ENCODE measurements at regions not wholly inside any gene's neighbourhood (a gene's known extent, or its start where the extent isn't known, plus 50 kb on each side); places are given as distances from the start of the nearest gene placed in this dataset.

DNA sequence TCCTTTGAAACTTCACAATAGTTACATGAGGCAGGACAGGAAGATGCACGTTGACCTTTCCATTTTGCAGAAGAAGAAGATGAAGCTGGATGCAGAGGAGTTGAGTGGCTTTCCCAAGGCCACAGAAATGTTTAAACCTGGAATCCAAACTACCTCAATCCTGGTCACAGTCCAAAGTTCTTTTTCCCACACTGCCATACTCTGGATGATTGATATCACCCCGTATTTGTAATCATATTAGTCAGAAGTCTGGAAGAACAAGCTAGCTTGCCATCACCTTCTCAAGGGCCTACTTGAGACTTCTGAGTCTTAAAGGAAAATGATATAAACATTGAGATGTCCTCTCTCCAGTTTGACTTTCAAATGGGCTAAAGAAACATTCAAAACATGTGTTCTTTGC is 190.1 kb downstream of the LNPK start:
- WGBS, 2 donors: 60 to 61% methylated on average over 2 of the region's 2 CpGs

DNA sequence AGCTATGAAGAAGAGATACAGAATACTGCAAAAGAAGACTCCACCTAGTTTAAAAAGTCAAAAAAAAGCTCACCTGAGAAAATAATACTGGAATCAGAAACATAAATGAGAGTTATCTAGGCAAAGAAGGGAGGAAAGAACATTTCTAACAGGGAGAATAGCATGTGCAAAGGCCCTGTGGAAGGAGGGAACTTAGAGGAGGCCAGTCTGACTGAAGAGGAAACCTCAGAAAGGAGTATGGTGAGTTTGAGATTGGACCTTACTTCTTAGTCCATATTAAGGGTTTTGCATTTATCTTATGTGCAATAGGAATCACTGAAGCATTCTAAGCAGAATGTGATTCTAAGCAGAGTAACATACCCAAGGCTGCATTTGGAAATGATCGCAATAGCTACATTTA is 193.2 kb downstream of the LNPK start:
- Histone ChIP-seq H3K4me1 (no peaks in the 10 kb centered on the region), H3K9me3 (no peaks in the 10 kb centered on the region), H3K36me3 (no peaks in the 10 kb centered on the region), H3K4me3 (no peak overlapping the region), H3K27ac (no peak overlapping the region), H3K27me3 (no peaks in the 10 kb centered on the region)
- TF ChIP-seq EP300 (IDR thresholded peaks at IDR 0.05): no peak
- no peak for TF ChIP-seq POLR2A (IDR thresholded peaks at IDR 0.05)
- TF ChIP-seq, protein P1, sequence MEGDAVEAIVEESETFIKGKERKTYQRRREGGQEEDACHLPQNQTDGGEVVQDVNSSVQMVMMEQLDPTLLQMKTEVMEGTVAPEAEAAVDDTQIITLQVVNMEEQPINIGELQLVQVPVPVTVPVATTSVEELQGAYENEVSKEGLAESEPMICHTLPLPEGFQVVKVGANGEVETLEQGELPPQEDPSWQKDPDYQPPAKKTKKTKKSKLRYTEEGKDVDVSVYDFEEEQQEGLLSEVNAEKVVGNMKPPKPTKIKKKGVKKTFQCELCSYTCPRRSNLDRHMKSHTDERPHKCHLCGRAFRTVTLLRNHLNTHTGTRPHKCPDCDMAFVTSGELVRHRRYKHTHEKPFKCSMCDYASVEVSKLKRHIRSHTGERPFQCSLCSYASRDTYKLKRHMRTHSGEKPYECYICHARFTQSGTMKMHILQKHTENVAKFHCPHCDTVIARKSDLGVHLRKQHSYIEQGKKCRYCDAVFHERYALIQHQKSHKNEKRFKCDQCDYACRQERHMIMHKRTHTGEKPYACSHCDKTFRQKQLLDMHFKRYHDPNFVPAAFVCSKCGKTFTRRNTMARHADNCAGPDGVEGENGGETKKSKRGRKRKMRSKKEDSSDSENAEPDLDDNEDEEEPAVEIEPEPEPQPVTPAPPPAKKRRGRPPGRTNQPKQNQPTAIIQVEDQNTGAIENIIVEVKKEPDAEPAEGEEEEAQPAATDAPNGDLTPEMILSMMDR (IDR thresholded peaks at IDR 0.05): no peak
- TF ChIP-seq POLR2AphosphoS5 (IDR thresholded peaks at IDR 0.05): no peak
- no peak for ATAC-seq (ENCODE audit: low FRiP score in 2 of 2)
- DNase-seq: no peak
- WGBS, 2 donors: 89 to 97% methylated on average over 1 of the region's 1 CpG

More for the DNA sequence above, 190.1 kb downstream of the LNPK start:
- H3K4me1 ChIP-seq: no peaks in the 10 kb centered on the region
- TF ChIP-seq, protein P1 (IDR thresholded peaks at IDR 0.05): no peak
- no peak for TF ChIP-seq EP300 (IDR thresholded peaks at IDR 0.05)
- TF ChIP-seq POLR2A (IDR thresholded peaks at IDR 0.05): no peak
- no peak for TF ChIP-seq POLR2AphosphoS5 (IDR thresholded peaks at IDR 0.05)
- no peak for DNase-seq
- no peak overlapping the region for H3K27ac ChIP-seq
- peaks cover 0 to 12% (median 0%) of the 10 kb centered on the region in 4 donors for H3K9me3 ChIP-seq
- ATAC-seq (ENCODE audit: low FRiP score in 2 of 2): no peak
- H3K36me3 ChIP-seq: no peaks in the 10 kb centered on the region
- H3K4me3 ChIP-seq: no peak overlapping the region
- no peaks in the 10 kb centered on the region for H3K27me3 ChIP-seq

DNA sequence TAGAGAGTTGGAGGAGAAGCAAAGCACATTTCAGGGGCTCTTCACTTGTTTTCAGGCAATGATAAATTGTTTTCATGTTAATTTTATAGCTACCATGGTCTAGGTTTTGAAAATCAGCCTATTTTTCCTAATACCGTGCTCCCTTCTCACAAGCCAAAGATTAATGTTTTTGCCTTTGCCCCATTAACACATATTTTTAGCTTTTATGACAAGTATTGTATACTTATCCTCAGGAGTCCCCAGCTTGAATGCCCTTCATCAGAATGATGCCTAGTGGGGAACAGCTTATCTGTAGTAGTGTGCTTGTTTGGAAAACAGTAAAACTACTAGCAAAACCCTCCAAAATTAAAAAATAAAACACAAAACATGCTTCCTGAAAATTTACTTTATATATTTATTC is 194.0 kb downstream of the LNPK start:
- no peaks in the 10 kb centered on the region for H3K36me3 ChIP-seq
- 65 to 79% methylated on average over 1 of the region's 1 CpG for WGBS, 2 donors
- no peaks in the 10 kb centered on the region for H3K4me1 ChIP-seq
- DNase-seq (no peak), ATAC-seq (ENCODE audit: low FRiP score in 2 of 2) (no peak)
- no peak overlapping the region for H3K27ac ChIP-seq
- no peaks in the 10 kb centered on the region for H3K9me3 ChIP-seq
- no peaks in the 10 kb centered on the region for H3K27me3 ChIP-seq
- no peak overlapping the region for H3K4me3 ChIP-seq
- TF ChIP-seq, protein P1 (IDR thresholded peaks at IDR 0.05): no peak
- TF ChIP-seq POLR2A (IDR thresholded peaks at IDR 0.05) (no peak), POLR2AphosphoS5 (IDR thresholded peaks at IDR 0.05) (no peak), EP300 (IDR thresholded peaks at IDR 0.05) (no peak)

DNA sequence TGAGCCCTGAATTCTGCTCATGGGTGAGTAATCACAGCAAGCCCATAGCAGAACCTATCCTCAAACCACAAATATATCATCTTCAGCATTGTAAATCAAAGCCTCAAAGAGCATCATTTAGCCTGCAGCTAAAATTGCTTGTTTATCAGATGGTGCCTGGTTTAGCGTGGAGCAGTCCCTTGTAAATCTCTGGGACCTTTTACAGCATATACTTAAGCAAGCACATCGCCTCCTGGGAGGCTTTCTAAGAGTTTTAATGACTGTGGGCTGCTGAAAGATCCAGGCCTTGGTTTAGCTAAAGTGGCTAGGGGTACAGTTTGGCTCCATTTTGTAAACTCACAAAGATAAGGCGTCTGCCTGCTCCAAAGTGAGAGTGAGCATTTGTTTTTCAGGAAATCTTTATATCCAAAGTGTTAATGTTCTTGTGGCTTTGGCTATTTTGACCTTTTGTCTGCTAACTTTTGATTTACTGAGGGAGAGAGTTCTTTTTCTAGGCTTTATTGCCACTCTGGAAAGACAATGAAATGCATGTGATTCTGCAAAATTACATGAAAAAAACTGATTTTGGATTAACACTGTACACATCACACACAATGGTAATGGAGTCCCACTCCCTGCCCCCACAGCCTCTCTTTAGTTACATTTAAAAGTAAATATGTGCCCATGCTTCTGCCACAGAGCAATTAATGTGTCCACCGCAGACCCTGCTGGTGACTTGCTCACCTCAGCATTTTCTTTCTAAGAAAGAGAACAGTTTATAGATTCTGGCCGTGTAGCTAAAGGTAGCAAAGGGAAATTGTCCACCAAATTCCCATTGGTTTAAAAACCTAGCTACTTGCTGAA is 194.8 kb downstream of the LNPK start:
- Histone ChIP-seq H3K4me1 (no peaks in the 10 kb centered on the region), H3K4me3 (no peak overlapping the region), H3K27ac (no peak overlapping the region), H3K9me3 (no peaks in the 10 kb centered on the region), H3K27me3 (no peaks in the 10 kb centered on the region), H3K36me3 (no peaks in the 10 kb centered on the region)
- DNase-seq (no peak), ATAC-seq (ENCODE audit: low FRiP score in 2 of 2) (no peak)
- 74 to 89% methylated on average over 5 of the region's 5 CpGs for WGBS, 2 donors
- no peak for TF ChIP-seq POLR2AphosphoS5 (IDR thresholded peaks at IDR 0.05)
- no peak for TF ChIP-seq EP300 (IDR thresholded peaks at IDR 0.05)
- no peak for TF ChIP-seq POLR2A (IDR thresholded peaks at IDR 0.05)
- TF ChIP-seq, protein P1 (IDR thresholded peaks at IDR 0.05): no peak

DNA sequence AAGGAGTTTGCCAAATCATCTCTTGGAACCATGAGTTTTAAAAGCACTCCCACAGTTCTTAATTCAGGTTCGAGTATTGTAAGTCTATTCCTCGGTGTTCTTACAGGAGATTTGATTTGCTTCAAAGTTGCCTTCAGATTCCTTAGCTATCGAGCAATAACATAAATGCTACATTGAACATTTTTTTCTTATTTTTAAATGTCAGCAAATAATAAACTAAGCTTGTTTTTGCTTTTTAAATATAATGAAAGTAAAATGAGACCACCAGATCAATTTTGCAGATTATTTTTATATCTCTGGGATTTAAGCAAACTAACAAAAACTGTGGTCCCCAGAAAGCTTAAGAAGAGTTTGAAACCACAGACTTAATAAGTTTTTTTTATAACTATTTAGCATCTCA is 195.5 kb downstream of the LNPK start:
- DNase-seq: no peak
- no peaks in the 10 kb centered on the region for H3K27me3 ChIP-seq
- no peak overlapping the region for H3K27ac ChIP-seq
- no peaks in the 10 kb centered on the region for H3K9me3 ChIP-seq
- WGBS, 2 donors: 60 to 73% methylated on average over 3 of the region's 3 CpGs
- no peak for ATAC-seq (ENCODE audit: low FRiP score in 2 of 2)
- no peaks in the 10 kb centered on the region for H3K36me3 ChIP-seq
- TF ChIP-seq POLR2AphosphoS5 (IDR thresholded peaks at IDR 0.05) (no peak), EP300 (IDR thresholded peaks at IDR 0.05) (no peak), POLR2A (IDR thresholded peaks at IDR 0.05) (no peak)
- TF ChIP-seq, protein P1 (IDR thresholded peaks at IDR 0.05): no peak
- no peaks in the 10 kb centered on the region for H3K4me1 ChIP-seq
- H3K4me3 ChIP-seq: no peak overlapping the region
